ENCODE measurements at regions not wholly inside any gene's neighbourhood (a gene's known extent, or its start where the extent isn't known, plus 50 kb on each side); places are given as distances from the start of the nearest gene placed in this dataset.

DNA sequence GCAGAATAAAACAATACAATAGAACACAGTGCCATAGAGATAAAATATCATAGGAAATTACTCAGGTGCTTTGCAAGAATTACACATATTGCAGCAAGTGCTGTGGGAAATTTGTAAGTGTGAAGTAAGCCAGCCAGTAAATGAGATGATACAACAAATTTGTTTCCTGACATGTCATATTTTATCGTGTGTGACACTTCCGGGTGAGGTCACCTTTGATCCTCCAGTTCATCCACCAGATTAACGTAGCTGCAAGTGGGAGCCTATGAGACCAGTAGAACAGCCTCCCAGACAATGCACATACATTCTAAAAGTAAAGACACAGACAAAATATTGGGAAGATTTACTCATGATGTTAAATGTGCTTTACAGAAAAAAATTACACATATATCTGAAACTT lies 72.2 kb downstream of the PRDM9 start:
- no peak for DNase-seq

DNA sequence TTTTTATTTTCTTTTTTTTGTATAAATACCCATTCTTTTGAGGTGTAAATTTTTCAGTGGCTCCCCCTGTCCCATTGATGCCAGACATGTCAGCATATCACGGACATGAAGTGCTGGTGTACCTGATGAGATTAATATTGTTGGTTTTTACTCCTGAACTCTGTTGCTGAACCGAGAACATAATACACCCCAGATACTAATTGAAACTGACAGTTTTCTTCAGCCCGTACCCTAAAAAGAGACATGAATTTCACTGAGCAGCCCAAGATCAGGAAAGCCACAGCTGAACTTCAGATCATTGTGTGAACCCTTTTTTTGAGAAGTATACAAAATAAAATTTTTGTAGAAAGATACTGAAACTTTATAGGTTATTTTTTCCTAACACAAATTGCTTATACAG lies 75.7 kb downstream of the PRDM9 start:
- no peak for DNase-seq

DNA sequence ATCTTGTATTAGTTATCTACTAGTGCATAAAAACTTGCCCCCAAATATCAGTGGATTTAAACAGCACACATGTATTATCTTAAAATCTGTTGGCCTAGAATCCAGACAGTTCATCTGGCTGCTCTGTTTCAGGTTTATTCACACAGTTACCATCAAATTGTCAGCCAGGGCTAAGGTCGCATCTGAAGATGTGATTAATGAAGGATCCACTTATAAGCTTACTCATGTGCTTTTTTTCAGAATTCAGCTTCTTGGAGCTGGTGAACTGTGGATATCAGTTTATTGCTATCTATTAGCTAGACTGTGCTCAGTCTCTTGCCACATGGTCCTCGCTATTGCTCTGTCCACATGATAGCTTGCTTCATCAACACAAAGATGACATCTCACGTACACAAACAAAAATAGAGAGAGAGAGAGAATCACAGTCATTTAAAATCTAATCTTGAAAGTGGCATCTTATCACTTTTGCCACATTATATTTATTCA lies 81.5 kb downstream of the PRDM9 start:
- no peak for DNase-seq

DNA sequence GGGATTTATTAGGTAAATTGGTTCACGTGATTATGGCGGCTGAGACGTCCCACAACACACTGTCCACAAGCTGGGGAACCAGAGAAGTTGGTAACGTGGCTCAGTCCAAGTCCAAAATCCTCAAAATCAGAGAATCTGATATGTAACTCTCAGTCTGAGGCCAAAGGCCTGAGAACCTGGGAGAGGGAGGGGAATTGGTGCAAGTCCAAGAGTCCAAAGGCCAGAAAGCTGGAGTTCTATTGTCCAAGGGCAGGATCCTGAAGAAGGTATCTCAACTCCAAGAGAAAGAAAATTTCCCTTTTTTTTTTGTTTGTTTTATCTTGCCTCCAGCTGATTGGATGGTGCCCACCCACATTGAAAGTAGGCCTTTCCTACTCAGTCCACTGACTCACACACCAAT lies 83.8 kb downstream of the PRDM9 start:
- no peak for DNase-seq

GRCh38 chr5:23606927-23607326 lies 99.5 kb downstream of the PRDM9 start:
- DNase-seq, result no peak

DNA sequence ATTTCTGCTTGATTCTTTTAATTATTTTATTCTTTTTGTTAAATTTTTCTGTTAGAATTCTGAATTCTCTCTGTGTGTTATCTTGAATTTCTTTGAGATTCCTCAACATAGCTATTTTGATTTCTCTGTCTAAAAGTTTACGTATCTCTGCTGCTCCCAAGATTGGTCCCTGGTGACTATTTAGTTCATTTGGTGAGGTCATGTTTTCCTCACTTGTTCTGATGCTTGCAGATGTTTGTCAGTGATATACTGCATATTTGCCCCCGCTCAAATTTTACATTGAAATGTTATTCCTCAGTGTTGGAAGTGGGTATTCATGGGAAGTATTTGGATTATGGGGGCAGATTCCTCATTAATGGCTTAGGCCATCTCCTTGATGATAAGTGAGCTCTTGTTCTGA lies 105.3 kb downstream of the PRDM9 start:
- DNase-seq, result no peak

GRCh38 chr5:23613566-23613965 lies 106.2 kb downstream of the PRDM9 start:
- no peak for DNase-seq

- DNase-seq, result no peak
Measured at GRCh38 chr5:23614422-23614821, 107.0 kb downstream of the PRDM9 start.

DNA sequence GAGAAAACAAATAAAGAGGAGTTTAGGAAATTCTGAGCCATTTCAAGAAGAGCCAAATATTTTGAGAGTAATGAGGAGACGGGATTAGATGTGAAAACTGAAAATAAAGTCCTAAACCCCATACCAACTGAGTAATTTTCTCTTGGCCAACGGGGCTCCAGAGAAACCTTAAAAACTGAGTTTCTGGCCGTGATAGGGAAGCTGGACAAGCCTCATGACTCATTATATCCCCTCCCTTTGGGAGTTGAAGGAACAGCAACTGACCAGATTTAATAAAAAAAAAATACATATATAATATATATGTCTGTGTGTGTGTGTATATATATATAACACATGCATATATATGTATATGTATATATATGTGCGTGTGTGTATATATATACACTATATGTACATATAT lies 119.6 kb downstream of the PRDM9 start:
- DNase-seq, result no peak

DNA sequence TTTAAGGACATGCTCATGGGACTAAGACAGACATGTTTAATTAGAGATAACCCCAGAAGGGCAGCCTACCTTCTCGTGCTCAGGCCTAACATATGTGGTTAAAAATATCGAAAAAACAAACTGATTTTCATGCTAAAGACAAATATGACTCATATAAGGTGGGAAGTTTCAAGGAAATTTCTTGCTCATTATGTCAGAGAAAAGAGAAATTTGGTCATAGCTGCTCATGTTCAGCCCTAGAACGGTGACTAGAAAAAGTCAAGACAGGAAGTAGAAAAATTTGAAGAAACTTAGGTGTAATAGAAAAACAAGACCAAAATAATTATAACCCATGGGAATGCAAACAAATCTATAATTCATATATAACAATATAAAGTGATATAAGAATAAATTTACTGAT lies 120.6 kb downstream of the PRDM9 start:
- DNase-seq, result no peak

DNA sequence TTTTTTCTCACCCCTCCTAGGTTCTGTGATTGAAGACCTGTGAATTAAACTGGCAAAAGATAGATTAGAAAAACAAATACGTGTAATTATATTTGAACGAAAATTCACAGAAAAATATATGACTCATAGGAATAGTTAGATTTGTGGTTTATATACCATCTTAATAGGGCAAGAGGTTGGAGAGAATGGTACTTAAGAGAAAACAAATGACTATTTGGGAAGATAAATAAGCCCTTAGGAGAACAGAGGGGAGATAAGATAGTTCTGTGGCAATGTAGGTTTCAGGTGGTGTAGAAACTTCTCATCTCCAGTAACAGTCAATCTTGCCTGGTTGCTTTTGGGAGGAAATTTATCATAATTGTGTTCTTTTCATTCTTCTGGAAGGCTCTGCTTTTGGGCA lies 122.0 kb downstream of the PRDM9 start:
- DNase-seq, result no peak

DNA sequence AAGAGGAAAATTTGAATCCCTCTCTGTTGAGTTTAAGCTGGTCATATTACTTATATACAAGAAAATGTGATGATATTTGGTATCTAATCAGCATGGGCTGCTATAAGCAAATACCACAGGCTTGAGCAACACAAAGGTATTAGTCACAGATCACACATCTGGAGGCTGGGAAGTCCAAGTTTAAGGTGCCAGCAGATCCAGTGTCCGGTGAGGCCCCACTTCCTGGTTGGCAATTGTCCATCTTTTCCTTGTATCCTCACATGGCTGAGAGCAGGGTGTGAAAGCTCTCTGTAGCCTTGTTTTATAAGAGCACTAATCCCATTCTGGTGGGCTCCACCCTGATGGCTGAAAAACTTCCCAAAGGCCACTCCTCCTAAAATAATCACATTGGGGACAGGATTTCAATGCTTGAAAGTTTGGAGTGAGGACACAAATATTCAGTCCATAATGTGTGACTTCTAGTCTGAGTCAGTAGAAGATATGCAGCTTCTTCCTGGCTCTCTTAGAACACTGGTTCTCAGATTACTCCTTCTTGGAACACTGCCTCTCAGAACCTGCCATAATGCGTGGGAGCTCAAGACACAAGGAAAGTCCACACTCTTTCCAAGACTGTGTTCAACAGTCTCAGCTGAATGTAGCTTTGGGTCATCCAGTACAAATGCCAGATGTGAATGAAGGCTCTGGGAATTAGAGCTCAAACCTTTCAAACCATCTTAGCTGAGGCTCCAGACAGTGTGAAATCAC lies 124.1 kb downstream of the PRDM9 start:
- no peak for DNase-seq

GRCh38 chr5:23635938-23636337 lies 128.5 kb downstream of the PRDM9 start:
- no peak for DNase-seq

- DNase-seq, result no peak
Measured at GRCh38 chr5:23639326-23639725, 131.9 kb downstream of the PRDM9 start.

DNA sequence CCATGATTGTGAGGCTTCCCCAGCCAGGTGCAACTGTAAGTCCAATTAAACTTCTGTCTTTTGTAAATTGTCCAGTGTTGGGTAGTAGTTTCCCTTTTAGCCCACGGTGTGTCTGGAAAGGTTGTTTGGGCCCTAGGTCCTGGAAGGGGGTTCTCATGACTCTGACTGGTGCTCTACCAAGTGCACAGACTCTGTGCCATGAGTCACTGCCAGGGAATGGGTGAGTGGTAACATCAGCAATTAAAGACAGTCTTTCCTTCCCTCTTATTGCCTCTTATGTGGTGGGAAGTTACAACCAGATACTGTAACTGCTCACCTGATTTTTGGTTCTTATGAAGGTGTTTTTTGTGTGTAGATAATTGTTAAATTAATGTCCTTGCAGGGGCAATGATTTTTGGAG lies 141.2 kb downstream of the PRDM9 start:
- no peak for DNase-seq

GRCh38 chr5:23649594-23649993 lies 142.2 kb downstream of the PRDM9 start:
- DNase-seq, result no peak

GRCh38 chr5:23655674-23656073 lies 148.3 kb downstream of the PRDM9 start:
- no peak for DNase-seq

GRCh38 chr5:23675456-23675855 lies 168.0 kb downstream of the PRDM9 start:
- no peak for DNase-seq

DNA sequence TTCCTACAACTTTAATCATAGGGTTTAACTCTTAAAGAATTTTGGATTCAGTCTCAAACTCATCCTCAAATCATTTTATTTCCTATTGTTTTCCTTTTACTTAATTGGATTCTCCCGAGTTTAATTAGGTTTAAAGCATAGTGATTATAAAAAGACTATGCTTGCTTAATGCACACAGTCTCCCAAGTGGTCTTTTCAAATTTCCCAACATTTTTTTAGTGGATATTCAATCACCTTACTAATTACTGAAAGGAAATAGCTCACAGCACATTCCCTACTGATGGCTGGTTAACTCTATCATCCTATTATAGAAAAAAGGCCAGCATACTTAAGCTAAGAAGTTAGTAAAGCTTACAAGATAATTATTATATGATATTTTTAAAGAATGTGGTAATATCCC lies 170.6 kb downstream of the PRDM9 start:
- no peak for DNase-seq

- no peak for DNase-seq
Measured at GRCh38 chr5:23684103-23684502, 176.7 kb downstream of the PRDM9 start.

DNA sequence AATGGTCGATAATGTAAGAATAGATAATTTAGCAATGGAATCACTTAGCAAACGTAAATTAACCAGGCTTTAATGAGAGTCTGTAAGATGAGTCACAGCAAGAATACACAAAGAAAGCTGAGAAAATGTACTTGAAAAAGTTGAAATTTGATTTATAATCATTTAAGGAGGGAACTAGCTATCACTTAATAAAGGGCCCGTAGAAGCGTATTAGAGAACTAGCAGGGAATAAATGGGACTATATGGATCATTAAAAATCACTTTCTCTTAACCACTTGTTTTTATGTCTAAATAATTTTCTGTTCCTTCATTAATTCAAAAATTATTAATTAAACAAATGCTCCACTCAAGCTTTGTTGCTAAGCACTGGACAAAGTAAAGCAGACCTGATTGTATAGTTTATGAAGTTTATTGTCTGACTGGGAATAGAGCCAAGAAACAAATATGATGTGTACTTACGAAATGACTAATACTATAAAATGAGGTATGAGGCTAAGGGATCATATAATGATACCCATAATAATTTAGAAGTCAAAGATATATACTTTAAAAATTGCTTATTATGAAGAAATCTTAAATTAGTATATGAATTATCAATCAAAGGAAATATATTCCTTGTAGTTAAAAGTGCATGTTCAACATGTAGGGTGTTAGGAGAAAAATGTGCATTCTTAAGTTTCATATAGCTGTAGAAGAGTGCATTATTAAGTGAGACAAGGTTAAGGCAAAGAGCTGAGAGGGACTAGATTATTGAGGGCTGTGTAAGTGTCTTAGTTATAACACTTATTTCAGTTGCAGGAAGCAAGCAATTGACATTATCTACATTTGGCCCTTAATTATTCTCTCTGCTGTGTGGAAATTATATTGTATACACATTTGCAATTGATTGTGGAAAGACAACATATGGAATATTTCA lies 196.8 kb downstream of the PRDM9 start:
- no peak for DNase-seq

- DNase-seq, result no peak
Measured at GRCh38 chr5:23717486-23717885, 210.1 kb downstream of the PRDM9 start.

GRCh38 chr5:23718564-23718963 lies 211.2 kb downstream of the PRDM9 start:
- no peak for DNase-seq

GRCh38 chr5:23721336-23721735 lies 213.9 kb downstream of the PRDM9 start:
- DNase-seq, result no peak
